ENCODE measurements at regions not wholly inside any gene's neighbourhood (a gene's known extent, or its start where the extent isn't known, plus 50 kb on each side); places are given as distances from the start of the nearest gene placed in this dataset.
A peak's percentile ranks its signal among the peaks of the same experiment; 100 is the strongest.

GRCh38 chr10:94103801-94104221 lies 110.1 kb downstream of the PLCE1 start:
- Histone ChIP-seq H3K4me3 (ENCODE audit: low read depth, low read length) (no peak overlapping the region), H3K27ac (peak overlapping the region; percentile 84), H3K27me3 (replicated peaks) (no peaks in the 10 kb centered on the region), H3K36me3 (replicated peaks) (no peaks in the 10 kb centered on the region)
- peak; percentile 87 for DNase-seq
- no peak for TF ChIP-seq CTCF (IDR thresholded peaks at IDR 0.05; ENCODE audit: low read depth, low read length, missing control alignments)
- in situ Hi-C loops (cut with HindIII; ENCODE audit: low pct_ligation_motif_present, low sequenced_read_pairs): no loop called here

GRCh38 chr10:94104316-94105000 lies 110.7 kb downstream of the PLCE1 start:
- Histone ChIP-seq H3K27me3 (replicated peaks) (no peaks in the 10 kb centered on the region), H3K36me3 (replicated peaks) (no peaks in the 10 kb centered on the region), H3K27ac (peak overlapping the region; percentile 84), H3K4me3 (ENCODE audit: low read depth, low read length) (no peak overlapping the region)
- TF ChIP-seq CTCF (IDR thresholded peaks at IDR 0.05; ENCODE audit: low read depth, low read length, missing control alignments): no peak
- peak; percentile 20 for DNase-seq
- in situ Hi-C loops (cut with HindIII; ENCODE audit: low pct_ligation_motif_present, low sequenced_read_pairs): no loop called here

- in situ Hi-C loops (cut with HindIII; ENCODE audit: low pct_ligation_motif_present, low sequenced_read_pairs): no loop called here
- no peak overlapping the region for H3K27ac ChIP-seq
- H3K4me3 ChIP-seq (ENCODE audit: low read depth, low read length): no peak overlapping the region
- H3K36me3 ChIP-seq (replicated peaks): no peaks in the 10 kb centered on the region
- H3K27me3 ChIP-seq (replicated peaks): no peaks in the 10 kb centered on the region
- no peak for TF ChIP-seq CTCF (IDR thresholded peaks at IDR 0.05; ENCODE audit: low read depth, low read length, missing control alignments)
- DNase-seq: no peak
Observed at GRCh38 chr10:94105226-94105625, 111.5 kb downstream of the PLCE1 start.

- Histone ChIP-seq H3K36me3 (replicated peaks) (no peaks in the 10 kb centered on the region), H3K4me3 (ENCODE audit: low read depth, low read length) (no peak overlapping the region), H3K27ac (no peak overlapping the region), H3K27me3 (replicated peaks) (no peaks in the 10 kb centered on the region)
- in situ Hi-C loops (cut with HindIII; ENCODE audit: low pct_ligation_motif_present, low sequenced_read_pairs): no loop called here
- no peak for DNase-seq
- no peak for TF ChIP-seq CTCF (IDR thresholded peaks at IDR 0.05; ENCODE audit: low read depth, low read length, missing control alignments)
Observed at GRCh38 chr10:94107191-94107590, 113.5 kb downstream of the PLCE1 start.

GRCh38 chr10:94108200-94108599 lies 114.5 kb downstream of the PLCE1 start:
- DNase-seq: peak; percentile 92
- H3K36me3 ChIP-seq (replicated peaks): no peaks in the 10 kb centered on the region
- in situ Hi-C loops (cut with HindIII; ENCODE audit: low pct_ligation_motif_present, low sequenced_read_pairs): no loop called here
- no peaks in the 10 kb centered on the region for H3K27me3 ChIP-seq (replicated peaks)
- no peak overlapping the region for H3K4me3 ChIP-seq (ENCODE audit: low read depth, low read length)
- TF ChIP-seq CTCF (IDR thresholded peaks at IDR 0.05; ENCODE audit: low read depth, low read length, missing control alignments): no peak
- peak overlapping the region; percentile 61 for H3K27ac ChIP-seq

GRCh38 chr10:94111367-94111766 lies 117.6 kb downstream of the PLCE1 start:
- TF ChIP-seq CTCF (IDR thresholded peaks at IDR 0.05; ENCODE audit: low read depth, low read length, missing control alignments): no peak
- no peak for DNase-seq
- H3K4me3 ChIP-seq (ENCODE audit: low read depth, low read length): no peak overlapping the region
- no peak overlapping the region for H3K27ac ChIP-seq
- no peaks in the 10 kb centered on the region for H3K36me3 ChIP-seq (replicated peaks)
- no peaks in the 10 kb centered on the region for H3K27me3 ChIP-seq (replicated peaks)
- in situ Hi-C loops (cut with HindIII; ENCODE audit: low pct_ligation_motif_present, low sequenced_read_pairs): no loop called here

All from brain microvascular endothelial cell (primary cell).